MM.1S (cell line): ENCODE measurements at regions not wholly inside any gene's neighbourhood (a gene's known extent, or its start where the extent isn't known, plus 50 kb on each side); places are given as distances from the start of the nearest gene placed in this dataset.

Experiments used
- CTCF ChIP-seq: fragments of 300-600 bp; sonication (generic); IDR thresholded peaks from 2 replicates; pipeline ENCODE4 v1.5.1; 2016; ENCODE audit warnings: antibody characterized with exemption, low read length, mixed read lengths
- EZH2phosphoT487 ChIP-seq: fragments of 300-600 bp; sonication (generic); IDR thresholded peaks from 2 replicates; pipeline ENCODE4 v1.6.1; 2018; ENCODE audit warnings: antibody characterized with exemption, low read length

DNA sequence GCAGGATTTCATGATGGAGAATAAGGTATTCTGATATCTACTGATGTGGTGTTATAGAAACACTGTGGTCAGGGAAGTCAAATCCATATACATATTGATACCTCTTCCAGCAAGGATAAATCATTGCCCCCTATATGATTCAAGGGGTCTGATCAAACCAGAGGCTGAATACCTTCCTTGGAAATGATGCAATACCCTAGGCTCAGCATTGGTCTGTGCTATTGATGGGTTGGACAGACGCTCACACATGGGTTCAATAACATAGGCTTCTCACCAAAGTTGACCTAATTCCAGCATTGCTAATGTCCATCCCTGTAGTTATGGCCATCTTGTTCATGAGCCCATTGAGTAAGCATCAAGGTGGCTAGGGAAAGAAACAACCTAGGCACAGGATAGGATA is 257.0 kb upstream of the USP24 start:
- no peak for TF ChIP-seq CTCF
- no peak for TF ChIP-seq EZH2phosphoT487
